ENCODE measurements at regions not wholly inside any gene's neighbourhood (a gene's known extent, or its start where the extent isn't known, plus 50 kb on each side); places are given as distances from the start of the nearest gene placed in this dataset.
"Not testable (repeated sequence)": the region's sequence is repeated elsewhere in the genome, so short reads cannot be mapped to it uniquely, and the experiment has no call there.

- Mint-ChIP-seq H3K4me1 (peaks cover 16% of the 10 kb centered on the region), H3K36me3 (ENCODE audit: low read depth) (peaks cover 32% of the 10 kb centered on the region), H3K27me3 (no peaks in the 10 kb centered on the region), H3K4me3 (no peak overlapping the region), H3K9me3 (no peaks in the 10 kb centered on the region), H3K27ac (no peak overlapping the region)
- DNase-seq, result no peak
- intact Hi-C loops (cut with micrococcal nuclease), result no loop called here
Measured at GRCh38 chr19:7400815-7401214, 52.1 kb downstream of the ARHGEF18 start.

GRCh38 chr19:7401694-7402093, 53.0 kb downstream of the ARHGEF18 start:
- Mint-ChIP-seq H3K27ac (no peak overlapping the region), H3K27me3 (no peaks in the 10 kb centered on the region), H3K36me3 (ENCODE audit: low read depth) (peaks cover 30% of the 10 kb centered on the region), H3K4me1 (peaks cover 9% of the 10 kb centered on the region), H3K9me3 (no peaks in the 10 kb centered on the region), H3K4me3 (no peak overlapping the region)
- no peak for DNase-seq
- intact Hi-C loops (cut with micrococcal nuclease), result no loop called here

- H3K27ac Mint-ChIP-seq; H3K27me3 Mint-ChIP-seq; H3K9me3 Mint-ChIP-seq; H3K4me3 Mint-ChIP-seq; DNase-seq; H3K4me1 Mint-ChIP-seq; intact Hi-C loops (cut with micrococcal nuclease): not testable (repeated sequence)
- peaks cover 24% of the 10 kb centered on the region for H3K36me3 Mint-ChIP-seq (ENCODE audit: low read depth)
Measured at GRCh38 chr19:7405482-7405881, 56.7 kb downstream of the ARHGEF18 start.

- intact Hi-C loops (cut with micrococcal nuclease), result no loop called here
- no peak for DNase-seq
- Mint-ChIP-seq H3K36me3 (ENCODE audit: low read depth) (peaks cover 27% of the 10 kb centered on the region), H3K9me3 (no peaks in the 10 kb centered on the region), H3K27me3 (no peaks in the 10 kb centered on the region), H3K4me1 (peaks cover 10% of the 10 kb centered on the region), H3K4me3 (no peak overlapping the region), H3K27ac (peak overlapping the region; percentile 17)
Measured at GRCh38 chr19:7408251-7408650, 59.5 kb downstream of the ARHGEF18 start.

GRCh38 chr19:7410946-7411345, 62.2 kb downstream of the ARHGEF18 start:
- Mint-ChIP-seq H3K9me3 (no peaks in the 10 kb centered on the region), H3K4me3 (no peak overlapping the region), H3K27ac (no peak overlapping the region), H3K4me1 (peaks cover 9% of the 10 kb centered on the region), H3K27me3 (no peaks in the 10 kb centered on the region), H3K36me3 (ENCODE audit: low read depth) (peaks cover 32% of the 10 kb centered on the region)
- no peak for DNase-seq
- intact Hi-C loops (cut with micrococcal nuclease), result no loop called here

GRCh38 chr19:7413629-7414028, 64.9 kb downstream of the ARHGEF18 start:
- peaks cover 33% of the 10 kb centered on the region for H3K36me3 Mint-ChIP-seq (ENCODE audit: low read depth)

GRCh38 chr19:7415163-7415856, 66.6 kb downstream of the ARHGEF18 start:
- H3K4me3 Mint-ChIP-seq, result no peak overlapping the region
- peaks cover 37% of the 10 kb centered on the region for H3K36me3 Mint-ChIP-seq (ENCODE audit: low read depth)
- DNase-seq, result no peak
- H3K4me1 Mint-ChIP-seq, result peaks cover 8% of the 10 kb centered on the region
- H3K9me3 Mint-ChIP-seq, result no peaks in the 10 kb centered on the region
- intact Hi-C loops (cut with micrococcal nuclease), result no loop called here
- no peaks in the 10 kb centered on the region for H3K27me3 Mint-ChIP-seq
- H3K27ac Mint-ChIP-seq, result no peak overlapping the region

More at GRCh38 chr19:7413629-7414028, 64.9 kb downstream of the ARHGEF18 start:
- no peak for DNase-seq
- Mint-ChIP-seq H3K4me1 (peaks cover 8% of the 10 kb centered on the region), H3K27me3 (no peaks in the 10 kb centered on the region), H3K9me3 (no peaks in the 10 kb centered on the region), H3K27ac (no peak overlapping the region), H3K4me3 (no peak overlapping the region)
- intact Hi-C loops (cut with micrococcal nuclease), result no loop called here

- Mint-ChIP-seq H3K36me3 (ENCODE audit: low read depth) (peaks cover 37% of the 10 kb centered on the region), H3K4me3 (no peak overlapping the region), H3K4me1 (peaks cover 8% of the 10 kb centered on the region), H3K27me3 (no peaks in the 10 kb centered on the region), H3K9me3 (no peaks in the 10 kb centered on the region), H3K27ac (no peak overlapping the region)
- DNase-seq, result no peak
- intact Hi-C loops (cut with micrococcal nuclease), result no loop called here
Measured at GRCh38 chr19:7415857-7416371, 67.2 kb downstream of the ARHGEF18 start.

GRCh38 chr19:7417671-7418324, 69.1 kb downstream of the ARHGEF18 start:
- Mint-ChIP-seq H3K4me3 (no peak overlapping the region), H3K27me3 (no peaks in the 10 kb centered on the region), H3K4me1 (peaks cover 6% of the 10 kb centered on the region), H3K9me3 (no peaks in the 10 kb centered on the region), H3K36me3 (ENCODE audit: low read depth) (peaks cover 36% of the 10 kb centered on the region), H3K27ac (no peak overlapping the region)
- intact Hi-C loops (cut with micrococcal nuclease), result no loop called here
- no peak for DNase-seq

- H3K4me3 Mint-ChIP-seq, result no peak overlapping the region
- H3K27ac Mint-ChIP-seq, result no peak overlapping the region
- intact Hi-C loops (cut with micrococcal nuclease), result no loop called here
- H3K27me3 Mint-ChIP-seq, result no peaks in the 10 kb centered on the region
- no peaks in the 10 kb centered on the region for H3K9me3 Mint-ChIP-seq
- H3K4me1 Mint-ChIP-seq, result peaks cover 5% of the 10 kb centered on the region
- H3K36me3 Mint-ChIP-seq (ENCODE audit: low read depth), result peaks cover 37% of the 10 kb centered on the region
- DNase-seq, result no peak
Measured at GRCh38 chr19:7418596-7418995, 69.9 kb downstream of the ARHGEF18 start.

- Mint-ChIP-seq H3K9me3 (no peaks in the 10 kb centered on the region), H3K4me1 (peaks cover 5% of the 10 kb centered on the region), H3K4me3 (no peak overlapping the region), H3K27ac (peak overlapping the region; percentile 60), H3K27me3 (no peaks in the 10 kb centered on the region), H3K36me3 (ENCODE audit: low read depth) (peaks cover 37% of the 10 kb centered on the region)
- intact Hi-C loops (cut with micrococcal nuclease), result no loop called here
- no peak for DNase-seq
Measured at GRCh38 chr19:7419153-7419552, 69.7 kb downstream of the PEX11G start.

- intact Hi-C loops (cut with micrococcal nuclease), result no loop called here
- Mint-ChIP-seq H3K36me3 (ENCODE audit: low read depth) (peaks cover 37% of the 10 kb centered on the region), H3K4me3 (no peak overlapping the region), H3K9me3 (no peaks in the 10 kb centered on the region), H3K4me1 (peaks cover 5% of the 10 kb centered on the region), H3K27me3 (no peaks in the 10 kb centered on the region), H3K27ac (no peak overlapping the region)
- DNase-seq, result no peak
Measured at GRCh38 chr19:7419777-7420439, 68.9 kb downstream of the PEX11G start.

GRCh38 chr19:7421941-7422744, 66.7 kb downstream of the PEX11G start:
- H3K27ac Mint-ChIP-seq, result peak overlapping the region; percentile 18

More at GRCh38 chr19:7421941-7422744, 66.7 kb downstream of the PEX11G start:
- H3K36me3 Mint-ChIP-seq (ENCODE audit: low read depth), result peaks cover 29% of the 10 kb centered on the region
- H3K9me3 Mint-ChIP-seq, result no peaks in the 10 kb centered on the region
- no peak for DNase-seq
- no peaks in the 10 kb centered on the region for H3K27me3 Mint-ChIP-seq
- peaks cover 8% of the 10 kb centered on the region for H3K4me1 Mint-ChIP-seq
- H3K4me3 Mint-ChIP-seq, result no peak overlapping the region
- intact Hi-C loops (cut with micrococcal nuclease), result no loop called here

Data from activated CD4-positive, alpha-beta T cell treated with anti-CD3 and anti-CD28 coated beads, Interleukin-2, amount 10 ng/mL, durations not matched to agents 24 days and 14 days (primary cell).